ENCODE measurements at regions not wholly inside any gene's neighbourhood (a gene's known extent, or its start where the extent isn't known, plus 50 kb on each side); places are given as distances from the start of the nearest gene placed in this dataset.

- TF ChIP-seq USF2 (IDR thresholded peaks at IDR 0.05; ENCODE audit: low read length) (no peak), SIX5 (IDR thresholded peaks at IDR 0.05; ENCODE audit: low read depth, low read length) (no peak), POLR2AphosphoS5 (IDR thresholded peaks at IDR 0.05; ENCODE audit: low read depth, low read length) (no peak)
Observed at GRCh38 chr14:94932589-94932988, 162.7 kb upstream of the GSC start (continued).

All from H1 (cell line).